Neural cell (in vitro differentiated cells): ENCODE measurements at regions not wholly inside any gene's neighbourhood (a gene's known extent, or its start where the extent isn't known, plus 50 kb on each side); places are given as distances from the start of the nearest gene placed in this dataset.

ENCODE experiments used
- H2AFZ ChIP-seq: fragments of 200-600, 300-800 bp; sonication (generic), shearing (Covaris generic); 2 replicates; pipeline ENCODE4 v1.6.0; 2014; ENCODE audit warnings: low read depth, mild to moderate bottlenecking, antibody characterized with exemption, low read length, moderate library complexity
- H3F3A ChIP-seq: fragments of 200-600 bp; shearing (Covaris generic); 2 replicates; pipeline ENCODE4 v1.6.1; 2016; ENCODE audit warnings: mild to moderate bottlenecking, moderate library complexity, mixed read lengths, antibody characterized with exemption, low read length; ENCODE audit not compliant: insufficient read depth, poor library complexity, severe bottlenecking
- H3K27ac ChIP-seq: fragments of 200-600, 300-800 bp; sonication (generic), shearing (Covaris generic); 2 replicates; pipeline ENCODE4 v1.5.1; 2014; ENCODE audit warnings: mild to moderate bottlenecking, low read length, moderate library complexity
- H3K27me3 ChIP-seq: fragments of 300-800, 200-600 bp; sonication (generic), shearing (Covaris generic); 2 replicates; pipeline ENCODE4 v1.6.0; 2014; ENCODE audit warnings: mild to moderate bottlenecking, low read depth, low read length, moderate library complexity; ENCODE audit not compliant: insufficient read depth
- H3K36me3 ChIP-seq: fragments of 300-800, 200-600 bp; sonication (generic), shearing (Covaris generic); 2 replicates; pipeline ENCODE4 v1.5.1; 2014; ENCODE audit warnings: mild to moderate bottlenecking, antibody characterized with exemption, low read length, moderate library complexity; ENCODE audit not compliant: insufficient read depth
- H3K4me2 ChIP-seq: fragments of 300-800, 200-600 bp; sonication (generic), shearing (Covaris generic); 2 replicates; pipeline ENCODE4 v1.6.0; 2014; ENCODE audit warnings: mild to moderate bottlenecking, low read length
- H3K4me3 ChIP-seq: fragments of 300-800, 200-600 bp; sonication (generic), shearing (Covaris generic); 2 replicates; pipeline ENCODE4 v1.5.1; 2014; ENCODE audit warnings: mild to moderate bottlenecking, low read length, moderate library complexity
- H3K79me2 ChIP-seq: fragments of 200-600 bp; shearing (Covaris generic); replicated peaks from 2 replicates; pipeline ENCODE4 v1.6.0; 2014; ENCODE audit warnings: mild to moderate bottlenecking, low read length, moderate library complexity; ENCODE audit not compliant: insufficient read depth
- H3K9ac ChIP-seq: fragments of 300-800, 200-600 bp; sonication (generic), shearing (Covaris generic); 2 replicates; pipeline ENCODE4 v1.6.1; 2016; ENCODE audit warnings: mild to moderate bottlenecking, low read length, mixed read lengths
- H3K9me2 ChIP-seq: fragments of 200-600 bp; shearing (Covaris generic); 2 replicates; pipeline ENCODE4 v1.6.1; 2016; ENCODE audit warnings: mild to moderate bottlenecking, low read length, mixed read lengths; ENCODE audit not compliant: insufficient read depth
- H3K9me3 ChIP-seq: fragments of 200-600, 300-800 bp; sonication (generic), shearing (Covaris generic); 2 replicates; pipeline ENCODE4 v1.6.1; 2016; ENCODE audit warnings: mild to moderate bottlenecking, mixed run types, low read length, moderate library complexity, mixed read lengths
- H4K20me1 ChIP-seq: fragments of 200-600 bp; shearing (Covaris generic); 2 replicates; pipeline ENCODE4 v1.6.1; 2016; ENCODE audit warnings: mild to moderate bottlenecking, mixed run types; ENCODE audit not compliant: insufficient read depth
- EP300 ChIP-seq: fragments of 450-650 bp; conservative IDR thresholded peaks from 2 replicates; pipeline ENCODE4 v1.6.1; 2014; ENCODE audit warnings: antibody characterized with exemption, mild to moderate bottlenecking, moderate library complexity; ENCODE audit not compliant: poor library complexity, severe bottlenecking
- EZH2 ChIP-seq: fragments of 200-600, 300-800 bp; shearing (Covaris generic), sonication (generic); IDR thresholded peaks from 2 replicates; pipeline ENCODE4 v1.6.1; 2014; ENCODE audit warnings: antibody characterized with exemption, low read length, borderline replicate concordance, mild to moderate bottlenecking; ENCODE audit not compliant: insufficient read depth, poor library complexity, severe bottlenecking
- MXI1 ChIP-seq: fragments of 450-650 bp; conservative IDR thresholded peaks from 2 replicates; pipeline ENCODE4 v1.6.1; 2014; ENCODE audit warnings: antibody characterized with exemption, mild to moderate bottlenecking; ENCODE audit not compliant: poor library complexity, severe bottlenecking
- POLR2AphosphoS5 ChIP-seq: IDR thresholded peaks from 2 replicates; pipeline ENCODE4 v1.6.1; 2012
- RAD21 ChIP-seq: fragments of 450-650 bp; conservative IDR thresholded peaks from 2 replicates; pipeline ENCODE4 v1.6.1; 2014; ENCODE audit warnings: antibody characterized with exemption, mild to moderate bottlenecking, moderate library complexity
- SMC3 ChIP-seq: fragments of 450-650 bp; conservative IDR thresholded peaks from 2 replicates; pipeline ENCODE4 v1.6.1; 2014; ENCODE audit warnings: antibody characterized with exemption, mild to moderate bottlenecking, moderate library complexity; ENCODE audit not compliant: poor library complexity
- TAF1 ChIP-seq: IDR thresholded peaks from 2 replicates; pipeline ENCODE4 v1.6.1; 2012; ENCODE audit warnings: low read depth
- TF ChIP-seq, protein P1 (sequence below): IDR thresholded peaks from 2 replicates; pipeline ENCODE4 v1.6.1; 2012; ENCODE audit warnings: borderline replicate concordance
- TF ChIP-seq, protein P2 (sequence below): fragments of 450-650 bp; IDR thresholded peaks from 2 replicates; pipeline ENCODE4 v1.5.1; 2014; ENCODE audit warnings: antibody characterized with exemption, mild to moderate bottlenecking, moderate library complexity; ENCODE audit not compliant: poor library complexity, severe bottlenecking

GRCh38 chr15:69869291-69869690 is 228.4 kb downstream of the TLE3 start:
- no peak overlapping the region for H3K4me3 ChIP-seq
- no peaks in the 10 kb centered on the region for H3K36me3 ChIP-seq
- no peaks in the 10 kb centered on the region for H3K27me3 ChIP-seq
- no peaks in the 10 kb centered on the region for H3K9me3 ChIP-seq
- H3K9me2 ChIP-seq: no peaks in the 10 kb centered on the region
- no peaks in the 10 kb centered on the region for H4K20me1 ChIP-seq
- no peaks in the 10 kb centered on the region for H3F3A ChIP-seq
- H3K27ac ChIP-seq: no peak overlapping the region
- H2AFZ ChIP-seq: no peak overlapping the region
- H3K79me2 ChIP-seq: no peaks in the 10 kb centered on the region
- TF ChIP-seq EZH2: no peak
- no peak for TF ChIP-seq POLR2AphosphoS5
- TF ChIP-seq TAF1: no peak
- no peak for TF ChIP-seq MXI1
- no peak for TF ChIP-seq SMC3
- H3K4me2 ChIP-seq: no peak overlapping the region
- H3K9ac ChIP-seq: no peak overlapping the region

DNA sequence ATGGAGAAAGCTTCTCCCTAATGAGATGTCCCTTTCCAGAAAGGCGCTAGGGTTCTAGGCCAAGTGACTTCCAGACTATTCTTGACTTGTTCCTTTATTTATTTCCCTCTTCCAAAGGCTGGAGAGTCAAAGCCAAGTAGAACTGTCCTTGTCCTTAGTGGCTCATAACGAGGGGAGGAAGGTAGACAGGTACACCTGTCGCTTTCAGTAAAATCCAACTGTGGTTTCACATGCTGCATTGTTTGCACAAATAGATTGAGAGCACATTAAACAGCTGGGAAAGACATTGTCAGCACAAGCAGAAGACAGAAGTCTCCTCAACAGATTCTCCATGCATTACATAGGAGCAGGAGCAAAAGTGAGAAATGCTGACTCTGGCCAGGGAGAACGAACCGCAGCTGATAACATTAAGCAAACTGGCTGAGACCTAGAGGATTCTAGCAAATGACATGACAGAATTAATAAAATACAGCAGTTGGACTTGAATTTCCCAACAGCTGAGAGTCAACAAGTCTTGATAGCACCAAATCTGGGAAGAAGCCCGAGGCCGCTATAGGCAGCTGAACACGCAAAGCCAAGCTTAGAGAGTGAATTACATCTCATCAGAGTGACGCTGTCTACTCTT is 227.7 kb downstream of the TLE3 start:
- Histone ChIP-seq H3K27me3 (no peaks in the 10 kb centered on the region), H4K20me1 (no peaks in the 10 kb centered on the region), H3K27ac (no peak overlapping the region), H2AFZ (no peak overlapping the region), H3K9me3 (no peaks in the 10 kb centered on the region), H3K4me2 (no peak overlapping the region), H3K9ac (no peak overlapping the region), H3K9me2 (no peaks in the 10 kb centered on the region), H3K4me3 (no peak overlapping the region), H3F3A (no peaks in the 10 kb centered on the region), H3K79me2 (no peaks in the 10 kb centered on the region), H3K36me3 (no peaks in the 10 kb centered on the region)
- TF ChIP-seq RAD21 (no peak), TAF1 (no peak), POLR2AphosphoS5 (no peak), SMC3 (no peak), EZH2 (no peak), MXI1 (no peak), EP300 (no peak)
- TF ChIP-seq, protein P1, sequence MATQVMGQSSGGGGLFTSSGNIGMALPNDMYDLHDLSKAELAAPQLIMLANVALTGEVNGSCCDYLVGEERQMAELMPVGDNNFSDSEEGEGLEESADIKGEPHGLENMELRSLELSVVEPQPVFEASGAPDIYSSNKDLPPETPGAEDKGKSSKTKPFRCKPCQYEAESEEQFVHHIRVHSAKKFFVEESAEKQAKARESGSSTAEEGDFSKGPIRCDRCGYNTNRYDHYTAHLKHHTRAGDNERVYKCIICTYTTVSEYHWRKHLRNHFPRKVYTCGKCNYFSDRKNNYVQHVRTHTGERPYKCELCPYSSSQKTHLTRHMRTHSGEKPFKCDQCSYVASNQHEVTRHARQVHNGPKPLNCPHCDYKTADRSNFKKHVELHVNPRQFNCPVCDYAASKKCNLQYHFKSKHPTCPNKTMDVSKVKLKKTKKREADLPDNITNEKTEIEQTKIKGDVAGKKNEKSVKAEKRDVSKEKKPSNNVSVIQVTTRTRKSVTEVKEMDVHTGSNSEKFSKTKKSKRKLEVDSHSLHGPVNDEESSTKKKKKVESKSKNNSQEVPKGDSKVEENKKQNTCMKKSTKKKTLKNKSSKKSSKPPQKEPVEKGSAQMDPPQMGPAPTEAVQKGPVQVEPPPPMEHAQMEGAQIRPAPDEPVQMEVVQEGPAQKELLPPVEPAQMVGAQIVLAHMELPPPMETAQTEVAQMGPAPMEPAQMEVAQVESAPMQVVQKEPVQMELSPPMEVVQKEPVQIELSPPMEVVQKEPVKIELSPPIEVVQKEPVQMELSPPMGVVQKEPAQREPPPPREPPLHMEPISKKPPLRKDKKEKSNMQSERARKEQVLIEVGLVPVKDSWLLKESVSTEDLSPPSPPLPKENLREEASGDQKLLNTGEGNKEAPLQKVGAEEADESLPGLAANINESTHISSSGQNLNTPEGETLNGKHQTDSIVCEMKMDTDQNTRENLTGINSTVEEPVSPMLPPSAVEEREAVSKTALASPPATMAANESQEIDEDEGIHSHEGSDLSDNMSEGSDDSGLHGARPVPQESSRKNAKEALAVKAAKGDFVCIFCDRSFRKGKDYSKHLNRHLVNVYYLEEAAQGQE: no peak
- TF ChIP-seq, protein P2, sequence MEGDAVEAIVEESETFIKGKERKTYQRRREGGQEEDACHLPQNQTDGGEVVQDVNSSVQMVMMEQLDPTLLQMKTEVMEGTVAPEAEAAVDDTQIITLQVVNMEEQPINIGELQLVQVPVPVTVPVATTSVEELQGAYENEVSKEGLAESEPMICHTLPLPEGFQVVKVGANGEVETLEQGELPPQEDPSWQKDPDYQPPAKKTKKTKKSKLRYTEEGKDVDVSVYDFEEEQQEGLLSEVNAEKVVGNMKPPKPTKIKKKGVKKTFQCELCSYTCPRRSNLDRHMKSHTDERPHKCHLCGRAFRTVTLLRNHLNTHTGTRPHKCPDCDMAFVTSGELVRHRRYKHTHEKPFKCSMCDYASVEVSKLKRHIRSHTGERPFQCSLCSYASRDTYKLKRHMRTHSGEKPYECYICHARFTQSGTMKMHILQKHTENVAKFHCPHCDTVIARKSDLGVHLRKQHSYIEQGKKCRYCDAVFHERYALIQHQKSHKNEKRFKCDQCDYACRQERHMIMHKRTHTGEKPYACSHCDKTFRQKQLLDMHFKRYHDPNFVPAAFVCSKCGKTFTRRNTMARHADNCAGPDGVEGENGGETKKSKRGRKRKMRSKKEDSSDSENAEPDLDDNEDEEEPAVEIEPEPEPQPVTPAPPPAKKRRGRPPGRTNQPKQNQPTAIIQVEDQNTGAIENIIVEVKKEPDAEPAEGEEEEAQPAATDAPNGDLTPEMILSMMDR: no peak
